ENCODE measurements at regions not wholly inside any gene's neighbourhood (a gene's known extent, or its start where the extent isn't known, plus 50 kb on each side); places are given as distances from the start of the nearest gene placed in this dataset.
"Not testable (repeated sequence)": the region's sequence is repeated elsewhere in the genome, so short reads cannot be mapped to it uniquely, and the experiment has no call there.

DNA sequence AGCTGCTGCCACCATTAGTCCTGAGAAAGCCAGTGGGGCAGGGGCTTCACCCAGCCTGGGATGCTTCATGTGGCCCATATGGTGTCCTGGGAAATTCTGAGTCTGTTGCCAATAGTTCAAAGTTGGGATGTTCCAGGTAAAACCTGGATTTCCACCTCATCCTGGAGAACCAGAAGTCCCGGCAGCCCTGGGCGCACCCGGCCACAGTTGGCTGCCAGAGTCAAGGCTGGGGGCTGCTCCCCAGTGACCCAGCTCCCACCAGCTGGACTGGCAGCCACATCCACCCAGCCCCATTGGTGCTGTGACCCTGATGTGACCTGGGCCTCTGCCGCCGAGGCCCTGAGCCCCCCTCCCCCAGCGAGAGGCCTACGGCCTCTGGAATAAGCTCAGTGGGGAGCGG, 336.1 kb downstream of the ADGRD1 start:
- H3K4me1 Mint-ChIP-seq (ENCODE audit: insufficient read depth, unreplicated experiment); POLR2A ChIA-PET; DNase-seq (ENCODE audit: unreplicated experiment); H3K27ac Mint-ChIP-seq (ENCODE audit: low read depth, unreplicated experiment); BruUV-seq (replicated peaks); H3K9me3 Mint-ChIP-seq (ENCODE audit: unreplicated experiment); H3K36me3 Mint-ChIP-seq (ENCODE audit: insufficient read depth, unreplicated experiment); H3K4me3 Mint-ChIP-seq (ENCODE audit: unreplicated experiment): not testable (repeated sequence)
- peaks cover 10% of the 10 kb centered on the region for H3K27me3 Mint-ChIP-seq (ENCODE audit: insufficient read depth, unreplicated experiment)
- intact Hi-C loops (cut with micrococcal nuclease): loop anchor here (10.0 kb wide), 1 partner anchor 375 kb away; no protein-coding TSS in a partner anchor
- CTCF ChIA-PET: interaction anchor here (0.6 kb wide), 1 partner anchor 660 kb away, joined by 3 read pairs; the partner anchor contains the start of gene EP400

DNA sequence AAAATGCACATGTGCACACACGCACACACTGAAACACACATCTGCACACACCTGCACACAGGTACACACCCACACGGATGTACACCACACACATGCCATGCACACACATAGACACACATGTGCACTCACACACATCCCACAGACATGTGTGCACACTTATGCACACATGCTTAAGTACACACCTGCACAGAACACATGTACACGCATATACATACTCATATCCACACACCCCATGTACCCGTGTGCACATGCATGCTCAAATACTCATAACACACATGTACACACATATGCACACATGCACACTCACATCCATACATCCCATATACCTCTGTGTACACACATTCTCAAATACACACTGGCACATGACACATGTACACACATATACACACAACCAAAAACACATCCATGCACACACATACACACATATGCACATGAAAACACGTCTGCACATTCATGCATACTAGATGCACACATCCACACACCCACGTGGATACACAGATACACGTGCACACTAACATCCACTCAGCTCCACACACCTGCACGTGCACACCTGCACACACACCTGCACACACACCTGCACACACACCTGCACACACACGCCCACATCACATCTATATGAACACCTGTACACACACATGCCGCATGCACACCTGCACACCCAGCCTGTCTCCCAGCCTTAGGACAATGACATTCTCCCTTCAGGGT, 336.7 kb downstream of the ADGRD1 start:
- Mint-ChIP-seq H3K27ac (ENCODE audit: low read depth, unreplicated experiment) (no peak overlapping the region), H3K27me3 (ENCODE audit: insufficient read depth, unreplicated experiment) (peaks cover 12% of the 10 kb centered on the region), H3K4me1 (ENCODE audit: insufficient read depth, unreplicated experiment) (peaks cover 1% of the 10 kb centered on the region), H3K9me3 (ENCODE audit: unreplicated experiment) (no peaks in the 10 kb centered on the region), H3K36me3 (ENCODE audit: insufficient read depth, unreplicated experiment) (no peaks in the 10 kb centered on the region), H3K4me3 (ENCODE audit: unreplicated experiment) (no peak overlapping the region)
- ChIA-PET POLR2A (no interaction called here), CTCF (interaction anchor here (0.6 kb wide), 1 partner anchor 659 kb away, joined by 3 read pairs; the partner anchor contains the start of gene EP400)
- TF ChIP-seq, protein P1, sequence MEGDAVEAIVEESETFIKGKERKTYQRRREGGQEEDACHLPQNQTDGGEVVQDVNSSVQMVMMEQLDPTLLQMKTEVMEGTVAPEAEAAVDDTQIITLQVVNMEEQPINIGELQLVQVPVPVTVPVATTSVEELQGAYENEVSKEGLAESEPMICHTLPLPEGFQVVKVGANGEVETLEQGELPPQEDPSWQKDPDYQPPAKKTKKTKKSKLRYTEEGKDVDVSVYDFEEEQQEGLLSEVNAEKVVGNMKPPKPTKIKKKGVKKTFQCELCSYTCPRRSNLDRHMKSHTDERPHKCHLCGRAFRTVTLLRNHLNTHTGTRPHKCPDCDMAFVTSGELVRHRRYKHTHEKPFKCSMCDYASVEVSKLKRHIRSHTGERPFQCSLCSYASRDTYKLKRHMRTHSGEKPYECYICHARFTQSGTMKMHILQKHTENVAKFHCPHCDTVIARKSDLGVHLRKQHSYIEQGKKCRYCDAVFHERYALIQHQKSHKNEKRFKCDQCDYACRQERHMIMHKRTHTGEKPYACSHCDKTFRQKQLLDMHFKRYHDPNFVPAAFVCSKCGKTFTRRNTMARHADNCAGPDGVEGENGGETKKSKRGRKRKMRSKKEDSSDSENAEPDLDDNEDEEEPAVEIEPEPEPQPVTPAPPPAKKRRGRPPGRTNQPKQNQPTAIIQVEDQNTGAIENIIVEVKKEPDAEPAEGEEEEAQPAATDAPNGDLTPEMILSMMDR (IDR thresholded peaks at IDR 0.05; ENCODE audit: unreplicated experiment): no peak
- intact Hi-C loops (cut with micrococcal nuclease): loop anchor here (10.0 kb wide), 1 partner anchor 374 kb away; no protein-coding TSS in a partner anchor
- DNase-seq (ENCODE audit: unreplicated experiment): no peak
- no TSS peak for BruUV-seq (replicated peaks)

DNA sequence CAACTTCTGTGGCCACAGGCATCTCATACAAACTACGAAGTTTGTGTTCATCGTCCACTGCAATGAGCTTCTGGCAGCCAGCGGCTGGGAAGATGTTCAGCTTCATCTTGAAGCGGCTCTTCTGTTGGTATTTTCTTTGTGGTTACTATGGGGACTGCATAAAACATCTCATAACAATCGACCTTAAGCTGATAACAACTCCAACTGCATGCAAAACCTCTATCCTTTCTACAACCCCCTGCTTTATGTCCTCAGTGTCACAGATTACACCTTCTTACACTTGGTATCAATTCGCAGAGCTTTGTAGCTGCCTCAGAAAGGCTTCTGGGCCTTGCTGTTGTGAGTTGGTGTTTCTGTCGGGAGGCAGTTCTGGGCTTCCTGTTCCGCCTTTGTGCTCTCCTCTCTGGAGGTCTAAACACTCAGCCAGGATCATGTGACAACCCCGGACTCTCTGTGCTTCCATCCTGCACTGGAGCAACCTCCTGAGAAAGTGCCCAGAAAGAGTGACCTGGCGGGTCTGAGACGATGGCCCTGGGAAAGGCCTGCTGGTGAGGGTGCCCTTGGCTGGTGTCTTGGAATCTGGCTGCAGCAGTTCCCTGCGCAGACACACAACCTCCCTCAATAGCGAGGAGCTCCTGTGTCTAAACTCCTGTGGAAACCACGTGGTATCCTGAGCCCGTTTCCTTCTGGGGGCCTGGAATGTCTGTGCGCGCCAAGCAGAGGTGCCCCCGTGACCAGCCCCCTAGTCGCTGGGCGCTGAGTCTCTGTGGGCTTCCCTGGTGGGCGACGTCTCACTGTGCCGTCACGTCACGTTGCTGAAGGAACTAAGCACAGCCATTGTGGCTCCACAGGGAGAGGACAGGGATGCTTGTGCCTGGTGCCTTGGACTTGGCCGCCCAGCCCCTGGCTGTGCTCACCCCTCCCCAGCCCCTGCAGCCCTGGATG, 339.6 kb downstream of the ADGRD1 start:
- BruUV-seq (replicated peaks); H3K4me1 Mint-ChIP-seq (ENCODE audit: insufficient read depth, unreplicated experiment); CTCF ChIA-PET; POLR2A ChIA-PET; DNase-seq (ENCODE audit: unreplicated experiment); H3K4me3 Mint-ChIP-seq (ENCODE audit: unreplicated experiment); H3K9me3 Mint-ChIP-seq (ENCODE audit: unreplicated experiment); H3K36me3 Mint-ChIP-seq (ENCODE audit: insufficient read depth, unreplicated experiment); H3K27ac Mint-ChIP-seq (ENCODE audit: low read depth, unreplicated experiment): not testable (repeated sequence)
- H3K27me3 Mint-ChIP-seq (ENCODE audit: insufficient read depth, unreplicated experiment): peaks cover 12% of the 10 kb centered on the region
- intact Hi-C loops (cut with micrococcal nuclease): loop anchor here (10.0 kb wide), 1 partner anchor 371 kb away; no protein-coding TSS in a partner anchor

DNA sequence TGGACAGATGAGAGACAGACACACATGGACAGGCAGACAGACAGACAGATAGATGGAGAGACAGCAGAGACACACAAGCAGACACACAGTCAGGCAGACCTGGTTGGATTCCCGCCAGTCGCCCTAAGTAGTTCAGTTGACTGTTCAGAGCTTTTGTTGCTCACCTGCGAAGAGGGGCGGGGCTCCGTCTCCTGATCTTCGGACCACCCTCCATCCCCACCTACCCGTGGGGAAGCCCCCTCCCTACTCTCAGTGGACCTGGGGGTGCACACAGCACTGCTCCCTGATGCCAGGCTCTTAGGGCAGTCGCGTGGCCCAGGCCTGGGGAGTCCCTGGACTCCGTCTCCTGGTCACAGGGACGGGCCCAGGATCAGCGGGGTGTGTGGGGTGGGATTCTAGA, 341.0 kb downstream of the ADGRD1 start:
- BruUV-seq (replicated peaks); H3K4me1 Mint-ChIP-seq (ENCODE audit: insufficient read depth, unreplicated experiment); H3K4me3 Mint-ChIP-seq (ENCODE audit: unreplicated experiment); DNase-seq (ENCODE audit: unreplicated experiment); H3K27ac Mint-ChIP-seq (ENCODE audit: low read depth, unreplicated experiment); H3K36me3 Mint-ChIP-seq (ENCODE audit: insufficient read depth, unreplicated experiment); CTCF ChIA-PET; H3K9me3 Mint-ChIP-seq (ENCODE audit: unreplicated experiment); POLR2A ChIA-PET: not testable (repeated sequence)
- H3K27me3 Mint-ChIP-seq (ENCODE audit: insufficient read depth, unreplicated experiment): peaks cover 12% of the 10 kb centered on the region
- intact Hi-C loops (cut with micrococcal nuclease): loop anchor here (10.0 kb wide), 1 partner anchor 370 kb away; no protein-coding TSS in a partner anchor

DNA sequence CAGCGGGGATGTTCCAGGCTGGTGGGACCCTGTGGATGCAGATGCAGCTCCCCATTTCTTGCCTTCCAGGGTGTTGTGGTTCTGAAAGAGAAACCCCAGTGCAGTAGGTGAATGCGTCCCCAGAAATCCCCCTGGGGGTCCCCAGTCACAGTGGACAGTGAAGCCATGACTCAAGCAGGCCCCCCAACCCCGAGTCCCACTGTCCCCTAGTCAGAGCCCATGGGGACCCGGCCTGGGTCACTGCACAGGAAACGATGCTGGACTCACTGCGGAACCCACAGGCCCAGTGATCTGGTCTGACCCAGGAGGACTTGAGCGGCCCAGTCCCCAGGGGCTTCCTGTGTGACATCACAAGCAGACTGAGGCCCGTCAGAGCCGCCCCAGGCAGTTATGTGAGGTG, 341.4 kb downstream of the ADGRD1 start:
- H3K9me3 Mint-ChIP-seq (ENCODE audit: unreplicated experiment); H3K27ac Mint-ChIP-seq (ENCODE audit: low read depth, unreplicated experiment); H3K4me1 Mint-ChIP-seq (ENCODE audit: insufficient read depth, unreplicated experiment); POLR2A ChIA-PET; DNase-seq (ENCODE audit: unreplicated experiment); H3K4me3 Mint-ChIP-seq (ENCODE audit: unreplicated experiment); CTCF ChIA-PET; BruUV-seq (replicated peaks); H3K36me3 Mint-ChIP-seq (ENCODE audit: insufficient read depth, unreplicated experiment): not testable (repeated sequence)
- peaks cover 12% of the 10 kb centered on the region for H3K27me3 Mint-ChIP-seq (ENCODE audit: insufficient read depth, unreplicated experiment)
- intact Hi-C loops (cut with micrococcal nuclease): loop anchor here (10.0 kb wide), 1 partner anchor 370 kb away; no protein-coding TSS in a partner anchor

DNA sequence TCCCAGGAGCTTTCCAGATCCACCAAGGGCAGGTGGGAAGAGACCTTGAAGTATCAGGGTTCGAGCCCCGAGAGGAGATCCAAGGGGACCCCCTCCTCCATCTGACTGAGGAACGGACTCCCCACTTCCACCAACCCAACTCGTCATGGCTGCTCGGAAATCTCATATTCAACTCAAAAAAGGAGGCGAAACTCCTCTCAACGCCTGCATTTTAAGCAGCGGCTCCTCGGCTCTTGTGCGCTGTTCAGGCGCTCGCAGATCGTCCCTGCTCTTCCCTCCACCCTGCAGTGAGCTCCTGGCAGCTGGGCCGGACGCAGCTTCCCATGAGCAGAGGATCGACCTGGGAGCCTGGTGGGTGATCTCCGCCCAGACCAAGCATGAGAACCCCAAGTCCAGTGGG, 341.9 kb downstream of the ADGRD1 start:
- DNase-seq (ENCODE audit: unreplicated experiment); H3K4me1 Mint-ChIP-seq (ENCODE audit: insufficient read depth, unreplicated experiment); BruUV-seq (replicated peaks); POLR2A ChIA-PET; H3K27ac Mint-ChIP-seq (ENCODE audit: low read depth, unreplicated experiment); H3K9me3 Mint-ChIP-seq (ENCODE audit: unreplicated experiment); CTCF ChIA-PET; H3K36me3 Mint-ChIP-seq (ENCODE audit: insufficient read depth, unreplicated experiment); H3K4me3 Mint-ChIP-seq (ENCODE audit: unreplicated experiment): not testable (repeated sequence)
- peaks cover 12% of the 10 kb centered on the region for H3K27me3 Mint-ChIP-seq (ENCODE audit: insufficient read depth, unreplicated experiment)
- intact Hi-C loops (cut with micrococcal nuclease): loop anchor here (10.0 kb wide), 1 partner anchor 369 kb away; no protein-coding TSS in a partner anchor

DNA sequence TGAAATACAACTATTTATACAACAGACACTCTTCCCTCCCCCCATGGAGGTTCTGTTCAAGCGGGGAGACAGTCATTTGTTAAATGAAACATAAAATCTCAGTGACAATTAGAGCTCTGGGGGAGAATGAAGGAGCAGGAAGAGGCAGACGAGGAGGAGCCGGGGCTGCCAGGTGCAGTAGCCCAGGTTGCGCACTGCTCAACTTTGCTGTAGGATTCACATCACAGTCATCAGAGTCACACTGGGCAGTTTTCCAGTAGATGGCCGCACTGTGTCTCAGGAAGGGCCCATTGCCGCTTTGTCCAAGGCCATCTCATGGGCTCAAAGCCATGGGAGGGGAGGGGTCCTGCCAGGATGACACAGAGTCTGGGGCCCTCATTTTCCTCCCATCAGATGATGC, 342.4 kb downstream of the ADGRD1 start:
- H3K27me3 Mint-ChIP-seq (ENCODE audit: insufficient read depth, unreplicated experiment): peaks cover 12% of the 10 kb centered on the region
- BruUV-seq (replicated peaks); DNase-seq (ENCODE audit: unreplicated experiment); POLR2A ChIA-PET; H3K36me3 Mint-ChIP-seq (ENCODE audit: insufficient read depth, unreplicated experiment); H3K4me3 Mint-ChIP-seq (ENCODE audit: unreplicated experiment); H3K4me1 Mint-ChIP-seq (ENCODE audit: insufficient read depth, unreplicated experiment); H3K27ac Mint-ChIP-seq (ENCODE audit: low read depth, unreplicated experiment); H3K9me3 Mint-ChIP-seq (ENCODE audit: unreplicated experiment); CTCF ChIA-PET: not testable (repeated sequence)
- intact Hi-C loops (cut with micrococcal nuclease): loop anchor here (10.0 kb wide), 1 partner anchor 369 kb away; no protein-coding TSS in a partner anchor

DNA sequence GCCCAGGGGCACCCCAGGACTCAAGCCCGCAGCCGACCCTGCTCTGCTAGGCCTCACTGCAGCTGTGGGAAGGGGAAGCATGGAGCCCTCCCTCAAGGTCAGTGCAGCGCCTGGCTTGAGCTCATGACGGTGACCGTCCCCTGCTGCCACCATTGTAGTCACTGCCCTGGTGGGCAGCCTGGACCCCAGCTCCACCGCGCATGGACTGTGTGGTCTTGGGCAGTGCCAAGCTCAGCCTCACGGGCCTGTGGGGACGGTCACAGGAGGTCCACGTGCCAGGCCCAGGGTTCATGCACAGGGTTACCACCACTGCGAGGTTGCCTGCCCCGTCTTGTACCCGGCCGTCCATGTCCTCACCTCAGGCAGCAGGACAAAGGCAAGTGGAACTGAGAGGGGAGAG, 342.9 kb downstream of the ADGRD1 start:
- H3K4me1 Mint-ChIP-seq (ENCODE audit: insufficient read depth, unreplicated experiment); DNase-seq (ENCODE audit: unreplicated experiment); BruUV-seq (replicated peaks); H3K27ac Mint-ChIP-seq (ENCODE audit: low read depth, unreplicated experiment); H3K4me3 Mint-ChIP-seq (ENCODE audit: unreplicated experiment); POLR2A ChIA-PET; H3K9me3 Mint-ChIP-seq (ENCODE audit: unreplicated experiment); H3K36me3 Mint-ChIP-seq (ENCODE audit: insufficient read depth, unreplicated experiment): not testable (repeated sequence)
- intact Hi-C loops (cut with micrococcal nuclease): loop anchor here (10.0 kb wide), 1 partner anchor 368 kb away; no protein-coding TSS in a partner anchor
- peaks cover 12% of the 10 kb centered on the region for H3K27me3 Mint-ChIP-seq (ENCODE audit: insufficient read depth, unreplicated experiment)
- CTCF ChIA-PET: interaction anchor here (0.6 kb wide), 1 partner anchor 213 kb away, joined by 3 read pairs; no protein-coding TSS in a partner anchor

Data from MCF 10A (cell line).